DND-41 (cell line): ENCODE measurements at regions not wholly inside any gene's neighbourhood (a gene's known extent, or its start where the extent isn't known, plus 50 kb on each side); places are given as distances from the start of the nearest gene placed in this dataset.

Experiments used
- ATAC-seq: fragments of 200-7000 bp; cut with Tn5 transposase; 3 replicates; pipeline ENCODE4 v1.9.1; 2021; ENCODE audit warnings: low read depth; ENCODE audit not compliant: insufficient read depth
- DNase-seq: peaks from one replicate; pipeline ENCODE4 v3.0.0-alpha.2; 2020
- H2AFZ ChIP-seq: 2 replicates; pipeline ENCODE4 v1.6.0; 2012; ENCODE audit warnings: low read depth, low read length
- H3K27ac ChIP-seq: 2 replicates; pipeline ENCODE4 v1.5.1; 2012; ENCODE audit warnings: low read length, inconsistent platforms
- H3K27me3 ChIP-seq: fragments of 200-600 bp; sonication (generic); 2 replicates; pipeline ENCODE4 v1.6.0; 2012; ENCODE audit warnings: low read length, mild to moderate bottlenecking, inconsistent platforms; ENCODE audit not compliant: insufficient read depth, poor library complexity
- H3K36me3 ChIP-seq: 2 replicates; pipeline ENCODE4 v1.5.1; 2012; ENCODE audit warnings: low read length, inconsistent platforms; ENCODE audit not compliant: insufficient read depth
- H3K4me1 ChIP-seq: 2 replicates; pipeline ENCODE4 v1.5.1; 2012; ENCODE audit warnings: mild to moderate bottlenecking, low read length; ENCODE audit not compliant: insufficient read depth
- H3K4me2 ChIP-seq: 2 replicates; pipeline ENCODE4 v1.6.0; 2012; ENCODE audit warnings: mild to moderate bottlenecking, moderate library complexity, low read length, inconsistent platforms; ENCODE audit not compliant: insufficient read depth
- H3K4me3 ChIP-seq, 2 experiments: fragments of 200-600 bp in 1 of 2; shearing (Covaris generic) in 1 of 2; 2 replicates each; pipeline ENCODE4 v1.5.1; 2012 to 2016; ENCODE audit warnings: inconsistent platforms in 2 of 2, low read length in 2 of 2, mild to moderate bottlenecking in 2 of 2, low read depth in 1 of 2, moderate library complexity in 1 of 2
- H3K79me2 ChIP-seq: 2 replicates; pipeline ENCODE4 v1.6.0; 2012; ENCODE audit warnings: low read length, inconsistent platforms; ENCODE audit not compliant: insufficient read depth
- H3K9ac ChIP-seq: 2 replicates; pipeline ENCODE4 v1.6.0; 2012; ENCODE audit warnings: low read depth, mild to moderate bottlenecking, inconsistent platforms, low read length, moderate library complexity
- H3K9me3 ChIP-seq: 2 replicates; pipeline ENCODE4 v1.5.1; 2012; ENCODE audit warnings: low read length, moderate library complexity, mild to moderate bottlenecking, inconsistent platforms; ENCODE audit not compliant: insufficient read depth, severe bottlenecking
- H4K20me1 ChIP-seq: 2 replicates; pipeline ENCODE4 v1.6.0; 2012; ENCODE audit warnings: low read length; ENCODE audit not compliant: insufficient read depth
- EZH2 ChIP-seq: IDR thresholded peaks from 3 replicates; pipeline ENCODE4 v1.6.1; 2012; ENCODE audit warnings: borderline replicate concordance, low read depth, mild to moderate bottlenecking, moderate library complexity, low read length, inconsistent platforms; ENCODE audit not compliant: severe bottlenecking
- TF ChIP-seq, protein P1 (sequence below): IDR thresholded peaks from 2 replicates; pipeline ENCODE4 v1.5.1; 2012; ENCODE audit warnings: borderline replicate concordance, low read length, moderate library complexity, mild to moderate bottlenecking; ENCODE audit not compliant: poor library complexity, severe bottlenecking; ENCODE audit errors: extremely low read depth

- Histone ChIP-seq H3K36me3 (no peaks in the 10 kb centered on the region), H3K9ac (no peak overlapping the region), H2AFZ (no peak overlapping the region), H3K9me3 (peaks cover 4% of the 10 kb centered on the region), H3K4me3 (no peak overlapping the region), H4K20me1 (0 out of 2 replicates have a peak, but pooled peaks cover 3% of the 10 kb centered on the region), H3K4me2 (no peak overlapping the region), H3K79me2 (no peaks in the 10 kb centered on the region), H3K27me3 (peaks cover 20% of the 10 kb centered on the region), H3K27ac (no peak overlapping the region), H3K4me1 (no peaks in the 10 kb centered on the region)
- ATAC-seq (no peak), DNase-seq (no peak)
- TF ChIP-seq EZH2 = no peak
- TF ChIP-seq, protein P1, sequence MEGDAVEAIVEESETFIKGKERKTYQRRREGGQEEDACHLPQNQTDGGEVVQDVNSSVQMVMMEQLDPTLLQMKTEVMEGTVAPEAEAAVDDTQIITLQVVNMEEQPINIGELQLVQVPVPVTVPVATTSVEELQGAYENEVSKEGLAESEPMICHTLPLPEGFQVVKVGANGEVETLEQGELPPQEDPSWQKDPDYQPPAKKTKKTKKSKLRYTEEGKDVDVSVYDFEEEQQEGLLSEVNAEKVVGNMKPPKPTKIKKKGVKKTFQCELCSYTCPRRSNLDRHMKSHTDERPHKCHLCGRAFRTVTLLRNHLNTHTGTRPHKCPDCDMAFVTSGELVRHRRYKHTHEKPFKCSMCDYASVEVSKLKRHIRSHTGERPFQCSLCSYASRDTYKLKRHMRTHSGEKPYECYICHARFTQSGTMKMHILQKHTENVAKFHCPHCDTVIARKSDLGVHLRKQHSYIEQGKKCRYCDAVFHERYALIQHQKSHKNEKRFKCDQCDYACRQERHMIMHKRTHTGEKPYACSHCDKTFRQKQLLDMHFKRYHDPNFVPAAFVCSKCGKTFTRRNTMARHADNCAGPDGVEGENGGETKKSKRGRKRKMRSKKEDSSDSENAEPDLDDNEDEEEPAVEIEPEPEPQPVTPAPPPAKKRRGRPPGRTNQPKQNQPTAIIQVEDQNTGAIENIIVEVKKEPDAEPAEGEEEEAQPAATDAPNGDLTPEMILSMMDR = no peak
These were observed 116.4 kb upstream of the RPL38 start for GRCh38 chr17:74087002-74087585.

DNA sequence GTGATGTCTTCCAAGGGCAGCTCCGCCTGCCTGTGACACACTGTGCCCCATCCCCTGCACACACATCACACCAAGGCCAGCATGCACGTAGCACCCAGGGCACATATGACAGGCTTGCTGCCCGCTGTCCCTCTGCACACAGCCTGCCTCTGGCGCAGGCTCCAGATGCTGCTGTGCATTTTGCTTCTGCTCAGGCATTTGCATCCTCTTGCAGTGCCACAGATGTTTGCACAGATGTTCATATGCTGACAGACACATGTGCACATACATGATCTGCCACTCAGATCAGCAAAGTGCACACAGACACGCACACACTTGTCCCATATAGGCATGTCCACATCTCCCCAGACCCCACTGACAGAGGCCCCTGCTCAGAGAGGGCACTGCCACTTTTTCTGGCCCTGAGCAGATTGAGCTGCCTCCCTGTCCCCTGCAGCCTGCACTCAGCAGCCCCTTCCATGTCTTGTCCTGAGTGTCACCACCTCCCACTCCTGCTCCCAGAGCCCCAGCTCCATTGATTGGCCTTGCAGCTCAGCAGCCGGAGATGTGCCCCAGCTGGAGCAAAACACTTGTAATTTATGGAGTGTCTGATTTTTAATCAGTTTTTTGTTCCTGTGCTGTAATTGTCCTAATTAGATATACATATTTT lies 115.1 kb upstream of the RPL38 start:
- H3K36me3 ChIP-seq = no peaks in the 10 kb centered on the region
- DNase-seq = no peak
- no peak for ATAC-seq

GRCh38 chr17:74088934-74089329 lies 114.5 kb upstream of the RPL38 start:
- ATAC-seq (no peak), DNase-seq (no peak)
- Histone ChIP-seq H3K9ac (no peak overlapping the region), H2AFZ (no peak overlapping the region), H3K36me3 (no peaks in the 10 kb centered on the region), H4K20me1 (0 out of 2 replicates have a peak, but pooled peaks cover 3% of the 10 kb centered on the region), H3K4me2 (no peak overlapping the region), H3K4me1 (no peaks in the 10 kb centered on the region), H3K4me3 (no peak overlapping the region), H3K27ac (no peak overlapping the region), H3K27me3 (peaks cover 15% of the 10 kb centered on the region), H3K9me3 (peaks cover 4% of the 10 kb centered on the region), H3K79me2 (no peaks in the 10 kb centered on the region)
- no peak for TF ChIP-seq EZH2
- TF ChIP-seq, protein P1 = no peak

More for the DNA sequence above, 115.1 kb upstream of the RPL38 start:
- Histone ChIP-seq H3K4me1 (no peaks in the 10 kb centered on the region), H3K4me3 (no peak overlapping the region), H3K9me3 (peaks cover 4% of the 10 kb centered on the region), H2AFZ (no peak overlapping the region), H3K4me2 (no peak overlapping the region), H3K27me3 (peaks cover 15% of the 10 kb centered on the region), H3K79me2 (no peaks in the 10 kb centered on the region), H3K27ac (no peak overlapping the region), H4K20me1 (0 out of 2 replicates have a peak, but pooled peaks cover 3% of the 10 kb centered on the region), H3K9ac (no peak overlapping the region)
- TF ChIP-seq, protein P1 = no peak
- TF ChIP-seq EZH2 = no peak
